DOHH2 (cell line): ENCODE measurements at regions not wholly inside any gene's neighbourhood (a gene's known extent, or its start where the extent isn't known, plus 50 kb on each side); places are given as distances from the start of the nearest gene placed in this dataset.

Source experiments
- H3F3A ChIP-seq: fragments of 200-600 bp; sonication (generic), shearing (Covaris generic); 2 replicates; pipeline ENCODE4 v1.6.0; 2016; ENCODE audit warnings: antibody characterized with exemption, mild to moderate bottlenecking; ENCODE audit not compliant: control insufficient read depth, insufficient read depth
- H3K27ac ChIP-seq: fragments of 200-600 bp; sonication (generic); 2 replicates; pipeline ENCODE4 v1.5.1; 2014; ENCODE audit warnings: low read depth, mild to moderate bottlenecking, low read length, moderate library complexity
- H3K27me3 ChIP-seq: fragments of 200-600 bp; sonication (generic); 2 replicates; pipeline ENCODE4 v1.6.1; 2014; ENCODE audit warnings: mild to moderate bottlenecking, low read length, mixed read lengths; ENCODE audit not compliant: control insufficient read depth
- H3K36me3 ChIP-seq: fragments of 200-600 bp; sonication (generic); 2 replicates; pipeline ENCODE4 v1.6.1; 2014; ENCODE audit warnings: mild to moderate bottlenecking, low read length, moderate library complexity, mixed read lengths; ENCODE audit not compliant: control insufficient read depth
- H3K4me1 ChIP-seq: fragments of 200-600 bp; sonication (generic); 2 replicates; pipeline ENCODE4 v1.6.1; 2014; ENCODE audit warnings: mild to moderate bottlenecking, low read length, mixed read lengths; ENCODE audit not compliant: control insufficient read depth
- H3K4me2 ChIP-seq: fragments of 200-600 bp; sonication (generic); 2 replicates; pipeline ENCODE4 v1.6.0; 2014; ENCODE audit warnings: mild to moderate bottlenecking, low read length, moderate library complexity
- H3K4me3 ChIP-seq: fragments of 200-600 bp; sonication (generic); 2 replicates; pipeline ENCODE4 v1.5.1; 2014; ENCODE audit warnings: mild to moderate bottlenecking, low read length, mixed read lengths
- H3K79me2 ChIP-seq: fragments of 200-600 bp; sonication (generic); 2 replicates; pipeline ENCODE4 v1.6.1; 2014; ENCODE audit warnings: mild to moderate bottlenecking, low read length, mixed read lengths; ENCODE audit not compliant: control insufficient read depth
- H3K9me2 ChIP-seq: fragments of 200-600 bp; sonication (generic); replicated peaks from 2 replicates; pipeline ENCODE4 v1.6.1; 2014; ENCODE audit warnings: mild to moderate bottlenecking, low read length, mixed read lengths; ENCODE audit not compliant: control insufficient read depth
- H3K9me3 ChIP-seq: fragments of 200-600 bp; sonication (generic); 2 replicates; pipeline ENCODE4 v1.6.1; 2014; ENCODE audit warnings: antibody characterized with exemption, low read length, mixed read lengths; ENCODE audit not compliant: control insufficient read depth, insufficient read depth
- H4K20me1 ChIP-seq: fragments of 200-600 bp; sonication (generic); 2 replicates; pipeline ENCODE4 v1.6.0; 2014; ENCODE audit warnings: low read depth, mild to moderate bottlenecking, antibody characterized with exemption, low read length, moderate library complexity; ENCODE audit not compliant: control insufficient read depth, insufficient read depth
- EZH2phosphoT487 ChIP-seq: fragments of 200-600 bp; sonication (generic); IDR thresholded peaks from 2 replicates; pipeline ENCODE4 v1.6.1; 2017; ENCODE audit warnings: borderline replicate concordance, mild to moderate bottlenecking, antibody characterized with exemption, low read length, moderate library complexity, mixed read lengths
- TF ChIP-seq, protein P1 (sequence below): fragments of 200-600 bp; sonication (generic); IDR thresholded peaks from one replicate; pipeline ENCODE4 v1.5.1; 2014; ENCODE audit warnings: antibody characterized with exemption, mild to moderate bottlenecking, low read depth, low read length; ENCODE audit not compliant: poor library complexity, severe bottlenecking

GRCh38 chrX:40263014-40263560 is 165.3 kb upstream of the BCOR start:
- Histone ChIP-seq H3K27me3 (peaks cover 9% of the 10 kb centered on the region), H3K79me2 (no peaks in the 10 kb centered on the region), H3K27ac (no peak overlapping the region), H3K9me2 (no peaks in the 10 kb centered on the region), H3K4me3 (no peak overlapping the region), H3K4me1 (peaks cover 11% of the 10 kb centered on the region), H3F3A (no peaks in the 10 kb centered on the region), H3K4me2 (no peak overlapping the region), H3K36me3 (no peaks in the 10 kb centered on the region), H3K9me3 (no peaks in the 10 kb centered on the region), H4K20me1 (no peaks in the 10 kb centered on the region)
- TF ChIP-seq, protein P1, sequence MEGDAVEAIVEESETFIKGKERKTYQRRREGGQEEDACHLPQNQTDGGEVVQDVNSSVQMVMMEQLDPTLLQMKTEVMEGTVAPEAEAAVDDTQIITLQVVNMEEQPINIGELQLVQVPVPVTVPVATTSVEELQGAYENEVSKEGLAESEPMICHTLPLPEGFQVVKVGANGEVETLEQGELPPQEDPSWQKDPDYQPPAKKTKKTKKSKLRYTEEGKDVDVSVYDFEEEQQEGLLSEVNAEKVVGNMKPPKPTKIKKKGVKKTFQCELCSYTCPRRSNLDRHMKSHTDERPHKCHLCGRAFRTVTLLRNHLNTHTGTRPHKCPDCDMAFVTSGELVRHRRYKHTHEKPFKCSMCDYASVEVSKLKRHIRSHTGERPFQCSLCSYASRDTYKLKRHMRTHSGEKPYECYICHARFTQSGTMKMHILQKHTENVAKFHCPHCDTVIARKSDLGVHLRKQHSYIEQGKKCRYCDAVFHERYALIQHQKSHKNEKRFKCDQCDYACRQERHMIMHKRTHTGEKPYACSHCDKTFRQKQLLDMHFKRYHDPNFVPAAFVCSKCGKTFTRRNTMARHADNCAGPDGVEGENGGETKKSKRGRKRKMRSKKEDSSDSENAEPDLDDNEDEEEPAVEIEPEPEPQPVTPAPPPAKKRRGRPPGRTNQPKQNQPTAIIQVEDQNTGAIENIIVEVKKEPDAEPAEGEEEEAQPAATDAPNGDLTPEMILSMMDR, result no peak
- TF ChIP-seq EZH2phosphoT487, result no peak

DNA sequence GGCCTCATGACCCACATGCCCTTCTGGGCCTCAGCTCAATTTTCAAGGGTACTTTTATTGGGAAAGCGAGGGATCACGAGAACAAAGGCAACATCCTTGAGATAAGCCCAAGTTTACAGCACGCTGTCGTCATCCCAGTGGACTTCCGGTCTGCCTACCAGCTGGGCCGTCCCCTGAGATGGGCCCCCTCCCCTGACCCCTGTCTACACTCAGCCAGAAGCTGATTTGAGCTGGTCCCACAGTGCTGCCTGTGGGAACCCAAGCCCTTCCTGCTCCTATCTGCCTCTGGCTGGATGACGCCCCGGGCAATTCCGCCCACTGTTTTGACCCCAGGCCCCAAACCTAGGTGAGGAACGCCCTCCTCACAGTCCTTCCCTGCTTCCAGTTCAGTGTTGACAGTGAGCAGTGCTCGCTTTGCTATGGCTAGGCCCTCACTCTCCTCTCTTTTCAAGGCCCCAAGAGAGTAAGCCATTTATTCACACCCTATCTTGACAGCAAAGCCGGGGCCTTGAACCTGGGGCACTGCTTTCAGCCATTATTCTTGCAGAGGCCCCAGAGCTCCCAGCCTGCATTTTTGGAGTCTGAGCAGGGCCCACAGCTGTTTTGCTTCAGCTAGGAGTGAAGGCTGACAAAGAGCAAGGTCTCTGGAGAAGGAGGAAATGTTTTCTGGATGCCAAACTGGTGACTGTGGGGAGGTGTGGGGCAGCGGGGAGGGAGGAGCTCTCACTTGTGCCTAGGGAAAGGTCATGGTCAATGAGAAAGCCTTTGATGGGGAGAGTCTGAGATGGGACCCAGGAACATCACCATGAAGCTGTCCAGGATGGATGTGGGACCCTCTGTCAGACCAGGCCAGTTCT is 164.6 kb upstream of the BCOR start:
- Histone ChIP-seq H3K9me2 (no peaks in the 10 kb centered on the region), H3K27ac (no peak overlapping the region), H3K27me3 (peaks cover 8% of the 10 kb centered on the region), H3K4me3 (no peak overlapping the region), H3K79me2 (no peaks in the 10 kb centered on the region), H3K4me2 (no peak overlapping the region), H4K20me1 (no peaks in the 10 kb centered on the region), H3K36me3 (no peaks in the 10 kb centered on the region), H3F3A (no peaks in the 10 kb centered on the region), H3K9me3 (no peaks in the 10 kb centered on the region), H3K4me1 (peaks cover 4% of the 10 kb centered on the region)
- no peak for TF ChIP-seq EZH2phosphoT487

- Histone ChIP-seq H3K9me3 (no peaks in the 10 kb centered on the region), H3K4me1 (no peaks in the 10 kb centered on the region), H3K79me2 (no peaks in the 10 kb centered on the region), H3F3A (no peaks in the 10 kb centered on the region), H4K20me1 (no peaks in the 10 kb centered on the region), H3K36me3 (no peaks in the 10 kb centered on the region), H3K9me2 (no peaks in the 10 kb centered on the region), H3K27me3 (peaks cover 4% of the 10 kb centered on the region), H3K4me2 (no peak overlapping the region), H3K4me3 (no peak overlapping the region), H3K27ac (no peak overlapping the region)
- TF ChIP-seq, protein P1, result no peak
- TF ChIP-seq EZH2phosphoT487, result no peak
Observed at GRCh38 chrX:40261833-40262156, 164.0 kb upstream of the BCOR start.

- Histone ChIP-seq H3K4me2 (no peak overlapping the region), H3K4me3 (no peak overlapping the region), H3K4me1 (no peaks in the 10 kb centered on the region), H3F3A (no peaks in the 10 kb centered on the region), H3K79me2 (no peaks in the 10 kb centered on the region), H3K27ac (no peak overlapping the region), H3K9me2 (no peaks in the 10 kb centered on the region), H4K20me1 (no peaks in the 10 kb centered on the region), H3K9me3 (no peaks in the 10 kb centered on the region), H3K27me3 (no peaks in the 10 kb centered on the region), H3K36me3 (no peaks in the 10 kb centered on the region)
- TF ChIP-seq, protein P1, result no peak
- no peak for TF ChIP-seq EZH2phosphoT487
Observed at GRCh38 chrX:40260146-40260747, 162.5 kb upstream of the BCOR start.
